ENCODE measurements at regions not wholly inside any gene's neighbourhood (a gene's known extent, or its start where the extent isn't known, plus 50 kb on each side); places are given as distances from the start of the nearest gene placed in this dataset.

DNA sequence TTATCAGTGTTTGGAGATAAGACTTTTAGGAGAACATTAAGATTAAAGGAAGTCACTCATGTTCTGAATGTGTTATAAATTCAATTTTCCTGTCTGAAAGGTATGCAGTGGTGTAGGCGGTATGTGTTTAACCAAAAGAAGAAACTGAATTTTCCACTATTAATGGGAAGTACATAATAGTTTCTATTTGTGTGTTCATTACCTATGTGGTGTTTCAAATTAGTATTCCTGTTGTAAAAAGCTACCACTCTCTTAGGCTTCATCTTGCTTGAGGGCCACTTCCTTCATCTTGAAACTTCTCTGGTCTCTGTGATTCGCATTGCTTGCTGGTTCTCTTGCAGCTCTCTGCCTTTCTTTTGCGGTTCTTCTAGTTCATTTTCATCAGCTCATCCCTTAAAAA is 123.4 kb downstream of the HLX start:
- WGBS, 2 experiments (ENCODE audit: insufficient coverage in 1 of 2, insufficient read length in 1 of 2), result 80 to 90% methylated on average over 3 of the region's 3 CpGs
- DNase-seq, result no peak
- Mint-ChIP-seq H3K4me3 (no peak overlapping the region), H3K36me3 (ENCODE audit: low read depth) (no peaks in the 10 kb centered on the region), H3K4me1 (no peaks in the 10 kb centered on the region), H3K9me3 (no peaks in the 10 kb centered on the region), H3K27me3 (ENCODE audit: insufficient read depth) (no peaks in the 10 kb centered on the region), H3K27ac (no peak overlapping the region)
- H3K4me1 ChIP-seq (ENCODE audit: control insufficient read depth, insufficient read depth, low read length), result no peaks in the 10 kb centered on the region
- TF ChIP-seq, protein P1, sequence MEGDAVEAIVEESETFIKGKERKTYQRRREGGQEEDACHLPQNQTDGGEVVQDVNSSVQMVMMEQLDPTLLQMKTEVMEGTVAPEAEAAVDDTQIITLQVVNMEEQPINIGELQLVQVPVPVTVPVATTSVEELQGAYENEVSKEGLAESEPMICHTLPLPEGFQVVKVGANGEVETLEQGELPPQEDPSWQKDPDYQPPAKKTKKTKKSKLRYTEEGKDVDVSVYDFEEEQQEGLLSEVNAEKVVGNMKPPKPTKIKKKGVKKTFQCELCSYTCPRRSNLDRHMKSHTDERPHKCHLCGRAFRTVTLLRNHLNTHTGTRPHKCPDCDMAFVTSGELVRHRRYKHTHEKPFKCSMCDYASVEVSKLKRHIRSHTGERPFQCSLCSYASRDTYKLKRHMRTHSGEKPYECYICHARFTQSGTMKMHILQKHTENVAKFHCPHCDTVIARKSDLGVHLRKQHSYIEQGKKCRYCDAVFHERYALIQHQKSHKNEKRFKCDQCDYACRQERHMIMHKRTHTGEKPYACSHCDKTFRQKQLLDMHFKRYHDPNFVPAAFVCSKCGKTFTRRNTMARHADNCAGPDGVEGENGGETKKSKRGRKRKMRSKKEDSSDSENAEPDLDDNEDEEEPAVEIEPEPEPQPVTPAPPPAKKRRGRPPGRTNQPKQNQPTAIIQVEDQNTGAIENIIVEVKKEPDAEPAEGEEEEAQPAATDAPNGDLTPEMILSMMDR (conservative IDR thresholded peaks at IDR 0.05), result no peak
- no peak overlapping the region for H3K4me3 ChIP-seq (ENCODE audit: low read length)
- H3K36me3 ChIP-seq (ENCODE audit: control insufficient read depth, insufficient read depth, low read length), result no peaks in the 10 kb centered on the region
- H3K27ac ChIP-seq (ENCODE audit: low read depth, low read length), result no peak overlapping the region
- no peak overlapping the region for H3K9ac ChIP-seq (ENCODE audit: extremely low read depth, low read length, poor library complexity, severe bottlenecking)
- H3K9me3 ChIP-seq (ENCODE audit: control insufficient read depth, low read length), result no peaks in the 10 kb centered on the region
- no peaks in the 10 kb centered on the region for H3K27me3 ChIP-seq (ENCODE audit: control insufficient read depth, insufficient read depth, low read length, poor library complexity, severe bottlenecking)

DNA sequence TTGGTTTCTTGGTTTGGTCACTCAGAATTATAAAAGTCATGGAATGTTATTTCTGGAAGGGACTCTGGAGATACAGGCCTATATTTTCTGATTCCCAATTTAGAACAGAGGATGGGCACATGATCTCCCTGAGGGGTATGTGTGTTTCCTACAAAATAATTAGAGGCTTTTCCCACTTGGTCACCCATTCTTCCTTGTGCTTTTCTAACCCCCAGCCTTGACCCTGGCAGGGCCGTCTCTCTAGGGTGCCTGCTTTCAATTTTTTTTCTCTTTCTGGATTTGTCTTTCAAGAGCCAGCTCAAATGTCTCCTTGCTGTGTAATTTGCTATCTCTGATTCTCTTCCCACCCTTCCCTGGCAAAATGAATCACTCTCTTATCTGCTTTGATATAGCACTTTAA is 131.9 kb downstream of the HLX start:
- H3K27me3 ChIP-seq (ENCODE audit: control insufficient read depth, insufficient read depth, low read length, poor library complexity, severe bottlenecking), result no peaks in the 10 kb centered on the region
- no peak overlapping the region for H3K27ac ChIP-seq (ENCODE audit: low read depth, low read length)
- H3K27ac Mint-ChIP-seq, result no peak overlapping the region
- peaks cover 6% of the 10 kb centered on the region for H3K9me3 ChIP-seq (ENCODE audit: control insufficient read depth, low read length)
- TF ChIP-seq, protein P1 (conservative IDR thresholded peaks at IDR 0.05), result no peak
- H3K9me3 Mint-ChIP-seq, result peaks cover 5% of the 10 kb centered on the region
- DNase-seq, result no peak
- H3K4me1 ChIP-seq (ENCODE audit: control insufficient read depth, insufficient read depth, low read length), result no peaks in the 10 kb centered on the region
- WGBS, 2 experiments (ENCODE audit: insufficient coverage in 1 of 2, insufficient read length in 1 of 2), result 86 to 91% methylated on average over 1 of the region's 1 CpG
- H3K4me3 ChIP-seq (ENCODE audit: low read length), result no peak overlapping the region
- peaks cover 4% of the 10 kb centered on the region for H3K27me3 Mint-ChIP-seq (ENCODE audit: insufficient read depth)
- no peaks in the 10 kb centered on the region for H3K36me3 ChIP-seq (ENCODE audit: control insufficient read depth, insufficient read depth, low read length)
- H3K4me1 Mint-ChIP-seq, result no peaks in the 10 kb centered on the region
- H3K9ac ChIP-seq (ENCODE audit: extremely low read depth, low read length, poor library complexity, severe bottlenecking), result no peak overlapping the region
- H3K36me3 Mint-ChIP-seq (ENCODE audit: low read depth), result no peaks in the 10 kb centered on the region
- no peak overlapping the region for H3K4me3 Mint-ChIP-seq

DNA sequence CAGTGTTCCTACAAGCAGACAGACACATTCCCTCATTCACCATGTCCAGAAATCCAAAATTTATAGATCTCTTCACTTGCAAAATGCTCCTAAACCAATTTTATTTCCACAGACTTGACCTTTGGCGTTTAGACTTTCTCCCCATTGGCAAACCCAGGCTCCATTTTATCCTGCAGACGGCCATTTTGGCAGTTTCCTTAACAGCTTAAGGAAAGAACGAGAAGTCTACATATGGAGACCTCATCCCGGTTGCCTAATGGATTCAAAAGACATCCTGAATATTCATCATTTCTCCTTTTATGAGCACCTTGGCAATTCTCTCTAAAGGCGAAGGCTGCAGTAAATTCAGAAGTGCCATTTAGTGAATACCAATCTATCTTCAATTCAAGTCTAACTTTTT is 132.9 kb downstream of the HLX start:
- WGBS, 2 experiments (ENCODE audit: insufficient coverage in 1 of 2, insufficient read length in 1 of 2), result 94 to 100% methylated on average over 5 of the region's 5 CpGs
- H3K36me3 Mint-ChIP-seq (ENCODE audit: low read depth), result no peaks in the 10 kb centered on the region
- H3K4me3 ChIP-seq (ENCODE audit: low read length), result no peak overlapping the region

More for the DNA sequence above, 132.9 kb downstream of the HLX start:
- TF ChIP-seq, protein P1 (conservative IDR thresholded peaks at IDR 0.05), result no peak
- Histone ChIP-seq H3K27ac (ENCODE audit: low read depth, low read length) (no peak overlapping the region), H3K27me3 (ENCODE audit: control insufficient read depth, insufficient read depth, low read length, poor library complexity, severe bottlenecking) (no peaks in the 10 kb centered on the region), H3K9me3 (ENCODE audit: control insufficient read depth, low read length) (peaks cover 6% of the 10 kb centered on the region), H3K36me3 (ENCODE audit: control insufficient read depth, insufficient read depth, low read length) (no peaks in the 10 kb centered on the region), H3K9ac (ENCODE audit: extremely low read depth, low read length, poor library complexity, severe bottlenecking) (no peak overlapping the region), H3K4me1 (ENCODE audit: control insufficient read depth, insufficient read depth, low read length) (no peaks in the 10 kb centered on the region)
- Mint-ChIP-seq H3K4me1 (no peaks in the 10 kb centered on the region), H3K27me3 (ENCODE audit: insufficient read depth) (peaks cover 4% of the 10 kb centered on the region), H3K4me3 (no peak overlapping the region), H3K27ac (no peak overlapping the region), H3K9me3 (peaks cover 5% of the 10 kb centered on the region)
- no peak for DNase-seq
